Stimulated activated CD4-positive, alpha-beta T cell treated with anti-CD3 and anti-CD28 coated beads, Interleukin-15, amount 100 ng/mL, for 24 hours (primary cell): ENCODE measurements at regions not wholly inside any gene's neighbourhood (a gene's known extent, or its start where the extent isn't known, plus 50 kb on each side); places are given as distances from the start of the nearest gene placed in this dataset.
"Not testable (repeated sequence)": the region's sequence is repeated elsewhere in the genome, so short reads cannot be mapped to it uniquely, and the experiment has no call there.

Source experiments
- DNase-seq: peaks from one replicate; pipeline ENCODE4 v3.0.0-alpha.2; 2020

GRCh38 chr2:187686416-187687024 is 132.3 kb upstream of the TFPI start:
- DNase-seq: no peak

GRCh38 chr2:187687585-187687984 is 133.3 kb upstream of the TFPI start:
- no peak for DNase-seq

- no peak for DNase-seq
Measured at GRCh38 chr2:187689372-187689771, 135.1 kb upstream of the TFPI start.

- no peak for DNase-seq
Measured at GRCh38 chr2:187693923-187694322, 139.7 kb upstream of the TFPI start.

- not testable (repeated sequence) for DNase-seq
Measured at GRCh38 chr2:187696644-187697043, 142.4 kb upstream of the TFPI start.

- no peak for DNase-seq
Measured at GRCh38 chr2:187698374-187699110, 144.3 kb upstream of the TFPI start.

GRCh38 chr2:187702157-187702556 is 147.9 kb upstream of the TFPI start:
- DNase-seq: no peak

GRCh38 chr2:187708272-187708671 is 154.0 kb upstream of the TFPI start:
- no peak for DNase-seq

GRCh38 chr2:187709065-187709464 is 154.8 kb upstream of the TFPI start:
- no peak for DNase-seq

GRCh38 chr2:187710791-187711521 is 156.7 kb upstream of the TFPI start:
- DNase-seq: no peak

- DNase-seq: no peak
Measured at GRCh38 chr2:187715590-187715989, 161.4 kb upstream of the TFPI start.

- DNase-seq: no peak
Measured at GRCh38 chr2:187716301-187716700, 162.1 kb upstream of the TFPI start.

GRCh38 chr2:187718092-187718491 is 163.9 kb upstream of the TFPI start:
- no peak for DNase-seq

GRCh38 chr2:187719510-187719909 is 165.3 kb upstream of the TFPI start:
- no peak for DNase-seq

GRCh38 chr2:187748958-187749357 is 194.7 kb upstream of the TFPI start:
- no peak for DNase-seq

- DNase-seq: no peak
Measured at GRCh38 chr2:187749804-187750431, 195.7 kb upstream of the TFPI start.

GRCh38 chr2:187768995-187769394 is 214.8 kb upstream of the TFPI start:
- no peak for DNase-seq

GRCh38 chr2:187769437-187769836 is 215.2 kb upstream of the TFPI start:
- DNase-seq: no peak

- DNase-seq: no peak
Measured at GRCh38 chr2:187774551-187775071, 220.4 kb upstream of the TFPI start.

GRCh38 chr2:187775196-187775595 is 221.0 kb upstream of the TFPI start:
- DNase-seq: no peak

- no peak for DNase-seq
Measured at GRCh38 chr2:187775651-187776050, 221.4 kb upstream of the TFPI start.

- DNase-seq: no peak
Measured at GRCh38 chr2:187782301-187782700, 228.1 kb upstream of the TFPI start.

- no peak for DNase-seq
Measured at GRCh38 chr2:187783446-187783845, 229.2 kb upstream of the TFPI start.
